SK-N-SH (cell line): ENCODE measurements at regions not wholly inside any gene's neighbourhood (a gene's known extent, or its start where the extent isn't known, plus 50 kb on each side); places are given as distances from the start of the nearest gene placed in this dataset.

ENCODE experiments used
- CTCF ChIA-PET: fragments of 300-600, 350-600 bp; formaldehyde crosslinking; extraction: SDS; loops from one replicate; lab custom pipeline; 2021; lab: Yijun Ruan, JAX
- POLR2A ChIA-PET: fragments of 350-600 bp; sonication (Branson Sonifier 250); formaldehyde crosslinking; extraction: SDS; loops from one replicate; lab custom pipeline; 2020; ENCODE audit warnings: antibody characterized with exemption, inconsistent platforms; lab: Yijun Ruan, JAX
- DNase-seq: peaks from one replicate; pipeline ENCODE4 v3.0.0; 2012
- H2AFZ ChIP-seq: fragments of 200-600 bp; sonication (generic); 2 replicates; pipeline ENCODE4 v1.8.1; 2016; ENCODE audit warnings: antibody characterized with exemption, mild to moderate bottlenecking, low read depth
- H3F3A ChIP-seq: fragments of 200-600 bp; sonication (generic); replicated peaks from 2 replicates; pipeline ENCODE3; 2016; ENCODE audit warnings: antibody characterized with exemption, mild to moderate bottlenecking; ENCODE audit not compliant: insufficient read depth
- H3K27ac ChIP-seq, 2 experiments: fragments of 200-500 bp in 1 of 2; fragments of 200-600 bp in 1 of 2; sonication (Bioruptor generic) in 1 of 2; sonication (generic), shearing (Covaris generic) in 1 of 2; 2 replicates each; pipeline versions ENCODE4 v1.5.1 to v1.6.1; 2014 to 2016; ENCODE audit warnings: low read depth in 2 of 2, inconsistent platforms in 1 of 2, low read length in 1 of 2, mild to moderate bottlenecking in 1 of 2, mixed read lengths in 1 of 2
- H3K27me3 ChIP-seq: fragments of 200-600 bp; sonication (generic), shearing (Covaris generic); 2 replicates; pipeline ENCODE4 v1.6.1; 2016; ENCODE audit warnings: mixed run types; ENCODE audit not compliant: insufficient read depth
- H3K36me3 ChIP-seq, 2 experiments: fragments of 200-500 bp in 1 of 2; fragments of 200-600 bp in 1 of 2; sonication (Bioruptor generic) in 1 of 2; sonication (generic) in 1 of 2; replicated peaks in 1 of 2; 2 replicates each; pipeline versions ENCODE3 to v1.5.1; 2014 to 2016; ENCODE audit warnings: low read length in 1 of 2, mild to moderate bottlenecking in 1 of 2; ENCODE audit not compliant: insufficient read depth in 2 of 2, control insufficient read depth in 1 of 2
- H3K4me1 ChIP-seq, 2 experiments: fragments of 200-500 bp in 1 of 2; fragments of 200-600 bp in 1 of 2; sonication (Bioruptor generic) in 1 of 2; sonication (generic), shearing (Covaris generic) in 1 of 2; 2 replicates each; pipeline versions ENCODE4 v1.5.1 to v1.6.1; 2014 to 2016; ENCODE audit warnings: low read depth in 1 of 2, low read length in 1 of 2, mixed run types in 1 of 2; ENCODE audit not compliant: insufficient read depth in 2 of 2, control insufficient read depth in 1 of 2
- H3K4me2 ChIP-seq: fragments of 200-600 bp; sonication (generic), shearing (Covaris generic); 2 replicates; pipeline ENCODE4 v1.6.1; 2017; ENCODE audit warnings: mixed run types
- H3K4me3 ChIP-seq, 2 experiments: fragments of 200-500 bp in 1 of 2; fragments of 200-600 bp in 1 of 2; sonication (Bioruptor generic) in 1 of 2; sonication (generic), shearing (Covaris generic) in 1 of 2; 2 replicates each; pipeline versions ENCODE4 v1.5.1 to v1.8.1; 2014 to 2016; ENCODE audit warnings: low read depth in 2 of 2, inconsistent platforms in 1 of 2, low read length in 1 of 2, mild to moderate bottlenecking in 1 of 2, mixed read lengths in 1 of 2, moderate library complexity in 1 of 2
- H3K79me2 ChIP-seq: fragments of 200-600 bp; sonication (generic); 2 replicates; pipeline ENCODE4 v1.8.1; 2017; ENCODE audit warnings: mild to moderate bottlenecking; ENCODE audit not compliant: insufficient read depth
- H3K9ac ChIP-seq: fragments of 200-600 bp; sonication (generic); 2 replicates; pipeline ENCODE4 v1.6.1; 2017; ENCODE audit warnings: mixed run types
- H3K9me2 ChIP-seq: fragments of 200-600 bp; sonication (generic); 2 replicates; pipeline ENCODE4 v1.6.1; 2017; ENCODE audit warnings: mixed run types
- H3K9me3 ChIP-seq: fragments of 200-600 bp; sonication (generic); 2 replicates; pipeline ENCODE4 v1.6.1; 2017; ENCODE audit warnings: mixed run types, mild to moderate bottlenecking, moderate library complexity
- H4K20me1 ChIP-seq: fragments of 200-600 bp; sonication (generic); 2 replicates; pipeline ENCODE4 v1.6.1; 2017; ENCODE audit warnings: mild to moderate bottlenecking, mixed run types; ENCODE audit not compliant: insufficient read depth
- CHD2 ChIP-seq: fragments of 150-350 bp; IDR thresholded peaks from 2 replicates; pipeline ENCODE4 v1.6.1; 2018; ENCODE audit warnings: low read length; ENCODE audit not compliant: partially characterized antibody
- EZH2phosphoT487 ChIP-seq: fragments of 200-600 bp; sonication (generic); IDR thresholded peaks from 2 replicates; pipeline ENCODE4 v1.6.1; 2017; ENCODE audit warnings: low read depth, mixed run types, mild to moderate bottlenecking, antibody characterized with exemption, moderate library complexity, borderline replicate concordance
- FOXJ3 ChIP-seq: sonication (generic); formaldehyde crosslinking; IDR thresholded peaks from 2 replicates; pipeline ENCODE4 v1.5.1; 2020; ENCODE audit warnings: mild to moderate bottlenecking, missing genetic modification reagents
- GABPA ChIP-seq: IDR thresholded peaks from 2 replicates; pipeline ENCODE4 v1.4.0; 2012; ENCODE audit warnings: low read depth, mild to moderate bottlenecking
- GATA2 ChIP-seq: sonication (generic); formaldehyde crosslinking; IDR thresholded peaks from 2 replicates; pipeline ENCODE4 v1.5.0; 2020; ENCODE audit warnings: mild to moderate bottlenecking, missing genetic modification reagents
- MXI1 ChIP-seq: IDR thresholded peaks from 2 replicates; pipeline ENCODE4 v1.6.1; 2012; ENCODE audit warnings: mild to moderate bottlenecking, low read depth, low read length, improper control_type of control experiment
- NFIC ChIP-seq: IDR thresholded peaks from 2 replicates; pipeline ENCODE4 v1.4.0; 2012; ENCODE audit warnings: borderline replicate concordance
- NRF1 ChIP-seq: IDR thresholded peaks from 2 replicates; pipeline ENCODE4 v1.6.1; 2012; ENCODE audit warnings: low read depth, mild to moderate bottlenecking, low read length
- PBX3 ChIP-seq: IDR thresholded peaks from 2 replicates; pipeline ENCODE4; 2012
- POLR2AphosphoS5 ChIP-seq: IDR thresholded peaks from 2 replicates; pipeline ENCODE4 v1.6.1; 2012; ENCODE audit warnings: low read depth, low read length
- RCOR1 ChIP-seq: fragments of 150-350 bp; IDR thresholded peaks from 2 replicates; pipeline ENCODE4 v1.6.1; 2017; ENCODE audit warnings: antibody characterized with exemption, low read length
- REST ChIP-seq: IDR thresholded peaks from 2 replicates; pipeline ENCODE4 v1.6.1; 2012; ENCODE audit warnings: mild to moderate bottlenecking, low read depth, low read length, moderate library complexity
- RFX5 ChIP-seq: IDR thresholded peaks from 2 replicates; pipeline ENCODE4 v1.6.1; 2012; ENCODE audit warnings: mild to moderate bottlenecking, improper control_type of control experiment, low read length
- RXRA ChIP-seq: IDR thresholded peaks from 2 replicates; pipeline ENCODE4 v1.4.0; 2012; ENCODE audit warnings: low read depth, mild to moderate bottlenecking, borderline replicate concordance
- SIN3A ChIP-seq: IDR thresholded peaks from 2 replicates; pipeline ENCODE4 v1.6.1; 2012; ENCODE audit warnings: low read depth, mild to moderate bottlenecking, low read length, moderate library complexity, borderline replicate concordance
- TCF12 ChIP-seq: IDR thresholded peaks from 2 replicates; pipeline ENCODE4 v1.4.0; 2012
- USF1 ChIP-seq: IDR thresholded peaks from 2 replicates; pipeline ENCODE4 v1.4.0; 2012; ENCODE audit warnings: low read depth, borderline replicate concordance
- USF2 ChIP-seq: fragments of 150-350 bp; IDR thresholded peaks from 2 replicates; pipeline ENCODE4 v1.6.1; 2017; ENCODE audit warnings: antibody characterized with exemption, low read length, low read depth, borderline replicate concordance
- ZBTB33 ChIP-seq: IDR thresholded peaks from 2 replicates; pipeline ENCODE4 v1.4.0; 2012; ENCODE audit warnings: low read depth, borderline replicate concordance
- WGBS: methylation state at CpG from one replicate; pipeline ENCODE4 v1.1.6; 2017; ENCODE audit warnings: low lambda C conversion rate; 5-methylcytosine and 5-hydroxymethylcytosine counted together

GRCh38 chr18:28690836-28691495, 514.0 kb upstream of the CDH2 start:
- Histone ChIP-seq H3K9me3 (no peaks in the 10 kb centered on the region), H3K27ac (0 out of 4 replicates have a peak overlapping the region, but pooled peaks of 1 of the 2 experiments have one; percentile 20), H3K9me2 (no peaks in the 10 kb centered on the region), H3K27me3 (no peaks in the 10 kb centered on the region), H3K36me3 (no peaks in the 10 kb centered on the region)
- POLR2A ChIA-PET, result no interaction called here
- TF ChIP-seq USF1 (no peak), ZBTB33 (no peak), GATA2 (no peak), EZH2phosphoT487 (no peak), TCF12 (no peak), REST (no peak), POLR2AphosphoS5 (no peak)
- TF ChIP-seq, all 33 proteins: peak for 0
- CTCF ChIA-PET, result interaction anchor here (0.6 to 1.2 kb wide), 2 partner anchors 9 to 272 kb away, joined by 4 to 5 read pairs; no protein-coding TSS in a partner anchor
- Histone ChIP-seq H2AFZ (no peak overlapping the region; the same call in 1 of the 2 replicates), H4K20me1 (no peaks in the 10 kb centered on the region), H3F3A (no peaks in the 10 kb centered on the region), H3K9ac (no peak overlapping the region), H3K79me2 (no peaks in the 10 kb centered on the region), H3K4me3 (no peak overlapping the region), H3K4me1 (no peaks in the 10 kb centered on the region; a peak in 1 of 4 replicates), H3K4me2 (no peak overlapping the region)
- DNase-seq, result no peak
- WGBS, result 82% methylated on average over 6 of the region's 6 CpGs

GRCh38 chr18:28690100-28690499, 513.2 kb upstream of the CDH2 start:
- CTCF ChIA-PET, result interaction anchor here (0.6 to 1.4 kb wide), 3 partner anchors 10 to 273 kb away, joined by 3 to 5 read pairs (median 4); no protein-coding TSS in a partner anchor
- Histone ChIP-seq H3K4me2 (no peak overlapping the region), H2AFZ (no peak overlapping the region), H3K9me3 (no peaks in the 10 kb centered on the region), H3K4me3 (no peak overlapping the region), H3K36me3 (no peaks in the 10 kb centered on the region), H3K9me2 (no peaks in the 10 kb centered on the region), H3K79me2 (no peaks in the 10 kb centered on the region), H3K4me1 (no peaks in the 10 kb centered on the region; a peak in 1 of 4 replicates), H3K27ac (no peak overlapping the region), H3F3A (no peaks in the 10 kb centered on the region), H4K20me1 (no peaks in the 10 kb centered on the region), H3K9ac (no peak overlapping the region), H3K27me3 (no peaks in the 10 kb centered on the region)
- no peak for DNase-seq
- WGBS, result 72% methylated on average over 5 of the region's 5 CpGs
- POLR2A ChIA-PET, result interaction anchor here (0.5 kb wide), 1 partner anchor 1086 kb away, joined by 3 read pairs; no protein-coding TSS in a partner anchor
- TF ChIP-seq GABPA (no peak), GATA2 (no peak), FOXJ3 (CRISPR knock-in tag) (no peak), USF2 (no peak), MXI1 (no peak), NRF1 (no peak), PBX3 (no peak), RXRA (no peak), NFIC (no peak), RCOR1 (no peak), CHD2 (no peak), RFX5 (no peak), SIN3A (no peak)
